ENCODE measurements at regions not wholly inside any gene's neighbourhood (a gene's known extent, or its start where the extent isn't known, plus 50 kb on each side); places are given as distances from the start of the nearest gene placed in this dataset.

DNA sequence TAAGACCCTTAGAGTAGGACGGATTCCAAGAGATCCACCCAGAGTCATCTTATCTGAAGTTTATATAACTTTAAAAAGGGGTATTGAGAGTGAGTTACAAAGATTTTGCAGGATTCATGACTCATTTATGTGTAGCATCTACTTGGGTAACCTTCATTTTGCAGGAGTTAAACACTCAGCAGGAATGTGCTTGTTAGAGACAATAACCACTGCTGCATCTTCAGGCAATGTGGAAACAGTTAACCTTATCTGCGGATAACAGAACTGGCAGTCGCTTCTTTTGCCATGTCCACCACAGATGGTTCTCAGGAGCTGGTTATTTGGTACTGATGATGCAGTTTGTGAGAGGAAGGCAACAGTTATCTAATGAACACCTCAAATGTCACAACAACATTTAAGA is 417.9 kb upstream of the DDI1 start:
- in situ Hi-C loops (cut with MboI; ENCODE audit: low pct_unique_long_range_greater_than_20kb, low sequenced_read_pairs), result no loop called here
- no peak for DNase-seq

DNA sequence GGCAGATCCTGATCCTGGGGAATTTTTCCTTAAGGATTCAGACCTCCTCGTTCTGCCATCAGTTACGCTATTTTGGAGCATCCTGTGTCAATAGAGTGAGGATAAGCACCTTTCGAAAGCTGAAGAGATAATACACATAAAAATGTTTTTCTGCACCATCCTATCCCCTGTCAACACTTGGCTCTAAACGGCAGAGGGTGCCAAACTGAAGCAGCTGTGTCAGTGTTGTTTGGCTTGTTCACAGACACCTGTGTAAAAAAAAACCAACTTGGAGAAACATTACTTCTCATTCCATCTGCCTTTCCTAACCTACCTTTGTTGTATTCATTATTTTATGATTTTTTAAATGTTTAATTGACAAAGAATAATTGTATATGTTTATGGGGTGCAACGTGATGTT is 417.0 kb upstream of the DDI1 start:
- in situ Hi-C loops (cut with MboI; ENCODE audit: low pct_unique_long_range_greater_than_20kb, low sequenced_read_pairs), result no loop called here
- DNase-seq, result no peak

DNA sequence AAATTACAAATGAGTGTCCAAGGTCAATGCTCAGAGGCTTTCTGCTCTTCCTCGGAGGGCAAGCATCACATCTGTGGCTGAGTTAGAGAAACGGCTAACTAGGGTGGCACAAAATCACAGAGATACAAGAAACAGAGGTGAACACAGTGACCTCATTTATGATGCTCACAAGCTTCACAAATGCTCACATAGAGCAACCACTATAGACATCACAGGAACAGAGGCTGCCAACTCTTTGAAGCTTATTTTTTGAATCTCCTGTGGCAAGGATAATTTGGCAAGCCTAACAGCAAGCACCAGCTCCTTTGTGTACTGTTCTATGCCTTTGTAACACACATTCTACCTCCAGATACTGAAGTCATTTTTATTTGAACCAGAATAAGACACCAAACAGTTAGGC is 416.5 kb upstream of the DDI1 start:
- DNase-seq, result no peak
- in situ Hi-C loops (cut with MboI; ENCODE audit: low pct_unique_long_range_greater_than_20kb, low sequenced_read_pairs), result no loop called here

DNA sequence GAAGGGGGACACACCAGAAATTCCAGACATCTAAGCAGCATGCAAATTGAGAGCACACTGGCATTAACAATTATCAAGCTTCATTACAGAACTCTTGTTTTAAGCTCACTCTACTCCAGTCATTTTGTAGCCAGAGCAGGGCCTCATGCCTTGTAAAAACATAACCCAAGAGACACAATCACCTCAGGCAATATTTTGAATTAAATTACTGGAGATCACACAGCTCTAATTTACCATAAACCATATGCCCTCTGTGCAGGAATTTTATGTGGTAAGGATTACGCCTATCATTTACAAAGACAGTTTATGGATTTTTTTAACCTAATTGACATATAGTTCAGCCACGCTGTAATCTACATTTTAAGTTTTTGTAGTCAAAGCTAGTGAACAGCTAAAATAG is 414.1 kb upstream of the DDI1 start:
- in situ Hi-C loops (cut with MboI; ENCODE audit: low pct_unique_long_range_greater_than_20kb, low sequenced_read_pairs), result no loop called here
- DNase-seq, result no peak

DNA sequence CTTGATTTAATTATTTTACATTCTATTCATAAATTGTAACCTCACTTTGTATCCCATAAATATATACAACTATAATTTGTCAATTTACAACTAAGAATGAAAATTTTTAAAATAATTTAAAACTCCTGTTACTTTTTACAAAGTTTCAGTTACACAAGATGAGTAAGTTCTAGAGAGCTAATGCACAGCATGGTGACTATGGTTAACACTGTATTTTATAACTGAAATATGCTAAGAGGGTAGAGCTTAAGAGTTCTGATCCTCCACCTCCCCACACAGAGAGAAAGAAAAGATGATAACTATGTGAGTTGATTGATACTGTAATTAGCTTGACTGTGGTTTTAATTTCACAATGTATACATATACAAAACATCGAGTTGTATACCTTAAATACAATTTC is 412.5 kb upstream of the DDI1 start:
- in situ Hi-C loops (cut with MboI; ENCODE audit: low pct_unique_long_range_greater_than_20kb, low sequenced_read_pairs), result no loop called here
- DNase-seq, result no peak

DNA sequence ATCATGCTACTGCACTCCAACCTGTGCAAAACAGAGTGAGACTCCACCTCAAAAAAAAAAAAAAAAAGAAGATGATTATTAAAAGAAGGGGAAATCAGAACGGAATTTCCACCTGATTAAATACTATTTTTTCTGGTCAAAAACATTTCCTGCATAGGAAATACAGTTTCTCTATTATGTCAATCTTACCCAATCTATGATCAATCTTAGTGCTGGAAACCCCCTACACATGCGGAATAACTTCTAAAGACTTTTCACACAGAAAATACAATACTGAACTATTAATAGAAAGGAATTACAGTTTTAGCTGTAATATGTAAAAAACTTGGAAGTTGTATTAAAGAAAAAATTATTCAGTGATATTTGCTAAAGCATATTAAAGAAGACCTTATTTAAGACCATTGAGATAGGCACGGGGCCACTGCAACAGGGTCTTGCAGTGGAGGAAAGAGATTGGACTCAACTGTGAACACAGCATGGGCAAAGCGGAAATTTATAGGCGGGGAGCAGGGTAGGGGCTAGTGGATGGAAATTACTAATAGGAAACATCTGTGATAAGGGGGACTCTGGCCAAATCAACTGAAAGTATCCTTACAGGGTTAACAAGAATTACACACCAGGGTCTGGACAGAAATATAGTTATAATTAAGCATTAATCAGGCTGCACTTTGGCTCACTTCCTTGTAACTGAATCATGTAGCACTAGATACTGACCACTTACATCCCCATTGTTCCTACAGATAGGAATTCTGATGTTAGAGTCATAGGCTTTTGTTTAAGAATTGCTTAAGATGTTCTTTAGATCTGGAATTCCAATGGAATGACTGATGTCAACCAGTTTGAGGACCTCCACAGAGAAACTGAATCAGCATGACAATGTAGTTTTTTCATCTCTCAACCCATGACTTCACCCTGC is 411.5 kb upstream of the DDI1 start:
- DNase-seq, result no peak
- in situ Hi-C loops (cut with MboI; ENCODE audit: low pct_unique_long_range_greater_than_20kb, low sequenced_read_pairs), result no loop called here

DNA sequence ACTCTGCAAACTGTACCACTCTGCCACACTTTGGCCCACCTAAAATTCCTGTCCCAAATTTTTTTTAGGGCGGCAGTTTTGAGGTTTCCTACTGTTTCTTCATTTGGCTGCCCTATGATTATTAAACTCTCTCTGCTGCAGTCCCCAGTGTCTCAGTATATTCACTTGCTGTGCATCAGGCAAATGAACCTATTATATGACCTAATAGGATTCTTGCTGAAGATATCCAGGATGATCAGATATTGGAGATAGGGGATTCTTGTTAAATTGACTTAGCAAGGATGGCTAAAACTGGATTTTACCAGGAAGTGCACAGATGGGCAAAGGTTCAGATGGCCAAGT is 410.8 kb upstream of the DDI1 start:
- in situ Hi-C loops (cut with MboI; ENCODE audit: low pct_unique_long_range_greater_than_20kb, low sequenced_read_pairs), result no loop called here
- DNase-seq, result no peak

DNA sequence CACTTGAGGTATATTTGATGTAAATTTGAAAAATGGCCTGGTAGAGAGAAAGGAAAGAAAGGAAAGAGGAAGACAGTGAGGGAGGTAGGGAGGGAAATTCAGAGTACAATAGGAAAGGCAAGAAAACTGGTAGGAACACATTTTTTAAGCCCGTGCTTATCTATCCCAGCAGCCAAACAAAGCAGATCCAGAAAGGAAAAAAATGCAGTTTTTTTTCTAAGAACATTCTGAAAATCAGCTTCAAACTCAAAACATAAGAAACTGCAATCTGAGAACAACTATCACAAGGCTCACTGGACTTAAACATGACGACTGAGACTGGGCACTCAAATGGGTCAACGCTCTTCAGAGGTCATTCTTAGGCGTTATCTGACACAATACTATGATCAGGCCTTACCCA is 408.3 kb upstream of the DDI1 start:
- in situ Hi-C loops (cut with MboI; ENCODE audit: low pct_unique_long_range_greater_than_20kb, low sequenced_read_pairs), result no loop called here
- no peak for DNase-seq

DNA sequence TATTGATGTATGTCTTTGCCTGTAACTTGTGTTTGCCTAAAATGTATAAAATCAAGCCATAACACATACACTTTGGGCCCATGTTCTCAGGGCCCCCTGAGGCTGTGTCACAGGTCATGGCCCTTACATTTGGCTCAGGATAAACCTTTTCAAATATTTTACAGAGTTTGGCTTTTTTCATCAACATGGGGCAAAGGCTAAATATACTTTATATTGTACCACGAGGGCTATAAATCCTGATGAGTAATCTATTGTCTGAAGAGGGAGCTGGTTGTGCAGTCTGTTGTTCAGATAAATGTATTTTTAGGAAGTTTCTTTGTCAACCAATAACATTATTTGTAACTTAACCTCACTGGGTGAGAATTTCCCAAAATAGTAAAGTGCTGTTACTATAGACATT is 404.6 kb upstream of the DDI1 start:
- in situ Hi-C loops (cut with MboI; ENCODE audit: low pct_unique_long_range_greater_than_20kb, low sequenced_read_pairs), result no loop called here
- DNase-seq, result no peak

DNA sequence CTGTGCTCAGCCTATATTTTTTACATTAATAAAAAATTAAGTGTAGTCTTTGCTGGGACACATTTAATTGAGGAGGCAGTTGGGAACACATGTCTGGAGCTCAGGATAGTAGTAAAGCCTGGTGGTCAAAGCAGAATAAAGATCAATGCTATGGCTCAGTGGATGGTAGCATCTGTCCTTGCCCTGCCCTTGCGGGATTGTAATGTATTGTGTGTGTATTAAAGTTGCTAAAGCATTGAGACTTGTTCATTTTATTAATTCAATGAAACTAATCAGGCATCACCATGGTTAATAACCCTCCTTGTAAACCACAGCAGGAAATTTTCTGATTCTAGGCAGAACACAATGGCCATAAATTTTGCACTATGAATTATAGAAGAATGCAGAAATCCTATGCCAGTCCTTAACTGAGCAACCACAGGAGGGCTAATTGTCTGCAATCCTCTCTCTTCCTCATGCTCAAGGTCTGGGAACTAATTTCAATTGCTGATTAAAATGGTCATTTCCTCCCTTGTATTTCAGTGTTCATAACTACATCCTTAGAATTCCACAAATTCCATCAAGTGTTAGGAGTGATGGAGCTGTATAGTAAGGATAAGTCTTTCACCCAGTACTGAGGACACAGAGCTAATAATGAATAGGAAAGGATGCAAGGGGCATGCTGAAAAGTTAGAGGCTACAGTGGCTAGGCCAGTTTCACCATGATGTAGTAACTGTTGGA is 403.2 kb upstream of the DDI1 start:
- no peak for DNase-seq
- in situ Hi-C loops (cut with MboI; ENCODE audit: low pct_unique_long_range_greater_than_20kb, low sequenced_read_pairs), result no loop called here

DNA sequence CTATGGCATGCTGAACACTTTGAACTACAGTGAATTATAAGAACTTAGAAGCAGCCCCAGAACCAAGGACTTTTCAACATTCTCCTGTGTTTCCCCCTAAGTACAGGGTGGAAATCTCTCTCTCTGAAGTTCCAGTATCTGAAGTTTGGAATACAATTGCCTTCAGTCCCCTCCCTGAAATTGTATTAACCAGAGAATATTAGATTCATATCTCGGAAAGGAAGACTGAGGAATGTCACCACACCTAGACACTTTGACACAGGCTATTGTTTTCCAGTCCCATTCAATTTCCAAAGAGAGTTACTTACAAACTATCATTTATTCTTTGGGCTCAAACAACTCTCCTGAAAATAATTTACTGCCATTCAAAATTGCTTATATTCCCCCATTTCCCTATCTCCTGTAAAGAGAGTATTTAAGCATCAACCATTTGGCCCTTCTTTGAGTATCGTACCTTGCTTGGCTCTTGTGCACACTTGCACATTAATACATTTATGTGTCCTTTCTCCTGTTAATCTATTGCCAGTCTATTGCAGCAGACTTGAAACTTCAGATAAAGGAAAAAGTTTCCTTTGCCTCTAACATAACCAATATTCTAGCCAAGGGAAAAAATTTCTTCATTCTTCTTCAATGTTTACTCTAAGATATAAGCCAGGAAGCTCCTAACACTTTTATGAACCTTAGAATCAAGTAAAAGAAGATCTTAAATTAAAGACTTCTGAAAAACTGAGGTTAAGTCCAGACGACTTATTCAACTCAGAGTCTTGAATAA is 402.4 kb upstream of the DDI1 start:
- DNase-seq, result no peak
- in situ Hi-C loops (cut with MboI; ENCODE audit: low pct_unique_long_range_greater_than_20kb, low sequenced_read_pairs), result no loop called here

DNA sequence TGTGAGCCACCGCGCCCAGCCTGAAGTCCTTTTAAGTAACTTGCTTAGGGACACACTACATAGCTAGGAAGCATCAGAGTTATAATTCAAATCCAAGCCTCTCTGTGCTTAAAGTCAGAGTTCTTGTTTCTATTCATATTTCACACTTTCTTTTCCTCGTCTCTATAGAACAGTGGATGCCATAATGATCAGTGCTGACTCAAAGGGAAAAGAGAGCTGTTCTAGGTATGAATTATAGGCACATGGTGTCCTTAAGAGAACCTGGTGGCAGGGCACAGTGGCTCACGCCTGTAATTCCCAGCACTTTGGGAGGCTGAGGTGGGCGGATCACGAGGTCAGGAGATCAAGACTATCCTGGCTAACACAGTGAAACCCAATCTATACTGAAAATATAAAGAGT is 400.2 kb upstream of the DDI1 start:
- in situ Hi-C loops (cut with MboI; ENCODE audit: low pct_unique_long_range_greater_than_20kb, low sequenced_read_pairs), result no loop called here
- no peak for DNase-seq

DNA sequence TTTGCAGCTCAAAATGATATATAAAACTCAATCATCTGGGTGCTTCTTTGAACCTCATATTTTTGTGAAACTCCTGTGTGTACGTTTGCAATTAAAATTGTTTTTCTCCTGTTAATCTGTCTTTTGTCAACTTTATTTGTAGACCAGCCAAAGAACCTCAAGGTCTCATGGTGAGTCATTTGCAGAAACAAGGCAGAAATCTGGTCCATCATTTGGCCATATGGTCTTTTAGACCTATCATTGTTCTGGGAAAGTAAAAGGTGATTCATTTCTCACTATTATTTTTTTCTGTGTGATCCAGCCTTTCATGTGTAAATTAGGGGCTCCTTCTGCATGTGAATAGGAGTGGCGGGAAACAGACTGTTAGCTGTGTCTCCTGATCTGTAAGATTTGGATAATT is 399.1 kb upstream of the DDI1 start:
- DNase-seq, result no peak

DNA sequence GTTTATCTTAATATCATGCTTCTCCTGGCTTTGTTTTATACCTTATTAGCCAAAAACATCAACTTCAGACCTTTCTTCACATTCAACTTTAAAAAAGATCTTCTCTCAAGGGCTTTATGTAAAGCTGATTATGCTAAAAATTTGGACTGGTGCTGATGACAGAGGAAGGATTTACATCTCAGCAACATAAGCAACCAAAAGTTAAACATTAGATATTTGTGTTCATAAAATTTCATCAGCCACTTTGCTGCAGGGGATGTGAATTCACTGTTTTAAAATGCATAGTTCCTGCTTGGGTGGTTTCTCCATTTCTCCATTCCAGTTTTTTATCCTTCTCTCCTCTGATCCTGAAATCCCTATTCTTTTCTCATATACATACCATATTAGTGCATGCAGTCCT is 398.6 kb upstream of the DDI1 start:
- in situ Hi-C loops (cut with MboI; ENCODE audit: low pct_unique_long_range_greater_than_20kb, low sequenced_read_pairs), result no loop called here
- no peak for DNase-seq

More for the DNA sequence above, 399.1 kb upstream of the DDI1 start:
- in situ Hi-C loops (cut with MboI; ENCODE audit: low pct_unique_long_range_greater_than_20kb, low sequenced_read_pairs), result no loop called here

DNA sequence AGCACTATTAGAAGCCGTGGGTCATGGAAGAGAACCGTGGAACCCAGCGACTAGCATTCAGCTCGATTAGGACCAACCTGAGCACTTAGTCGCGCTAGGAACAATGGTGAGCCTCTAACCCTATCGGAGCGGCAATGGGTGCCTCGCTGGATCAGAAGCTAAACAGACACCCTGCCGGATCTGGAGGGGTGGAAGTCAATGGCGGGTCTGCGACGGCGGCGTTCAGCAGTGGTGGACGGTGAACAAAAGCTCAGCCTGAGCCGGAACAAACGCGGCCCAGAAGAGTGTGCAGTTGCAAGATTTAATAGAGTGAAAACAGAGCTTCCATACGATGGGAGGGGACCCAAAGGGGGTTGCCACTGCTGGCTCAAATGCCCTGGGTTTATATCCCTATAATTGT is 391.8 kb upstream of the DDI1 start:
- in situ Hi-C loops (cut with MboI; ENCODE audit: low pct_unique_long_range_greater_than_20kb, low sequenced_read_pairs), result no loop called here
- no peak for DNase-seq

DNA sequence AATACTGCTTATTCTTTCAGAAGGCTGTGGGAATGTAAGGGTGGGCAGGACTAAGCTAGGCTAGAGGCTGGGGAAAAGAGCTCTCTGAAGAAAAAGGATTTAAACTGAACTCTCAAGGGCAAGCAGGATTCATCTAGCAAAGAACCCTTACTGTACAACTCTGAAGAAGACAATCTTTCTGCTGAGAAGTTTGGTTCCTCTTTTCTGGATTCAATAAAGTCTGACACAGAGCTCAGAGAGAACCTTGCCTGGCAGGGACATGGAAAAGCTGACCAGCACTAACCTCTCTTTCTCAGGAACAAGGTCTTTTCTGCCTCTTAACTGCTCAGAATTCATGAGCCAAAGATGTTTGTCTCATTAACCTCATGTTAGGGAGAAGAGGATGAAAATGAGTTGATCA is 388.4 kb upstream of the DDI1 start:
- peak; percentile 16 for DNase-seq
- in situ Hi-C loops (cut with MboI; ENCODE audit: low pct_unique_long_range_greater_than_20kb, low sequenced_read_pairs), result no loop called here

DNA sequence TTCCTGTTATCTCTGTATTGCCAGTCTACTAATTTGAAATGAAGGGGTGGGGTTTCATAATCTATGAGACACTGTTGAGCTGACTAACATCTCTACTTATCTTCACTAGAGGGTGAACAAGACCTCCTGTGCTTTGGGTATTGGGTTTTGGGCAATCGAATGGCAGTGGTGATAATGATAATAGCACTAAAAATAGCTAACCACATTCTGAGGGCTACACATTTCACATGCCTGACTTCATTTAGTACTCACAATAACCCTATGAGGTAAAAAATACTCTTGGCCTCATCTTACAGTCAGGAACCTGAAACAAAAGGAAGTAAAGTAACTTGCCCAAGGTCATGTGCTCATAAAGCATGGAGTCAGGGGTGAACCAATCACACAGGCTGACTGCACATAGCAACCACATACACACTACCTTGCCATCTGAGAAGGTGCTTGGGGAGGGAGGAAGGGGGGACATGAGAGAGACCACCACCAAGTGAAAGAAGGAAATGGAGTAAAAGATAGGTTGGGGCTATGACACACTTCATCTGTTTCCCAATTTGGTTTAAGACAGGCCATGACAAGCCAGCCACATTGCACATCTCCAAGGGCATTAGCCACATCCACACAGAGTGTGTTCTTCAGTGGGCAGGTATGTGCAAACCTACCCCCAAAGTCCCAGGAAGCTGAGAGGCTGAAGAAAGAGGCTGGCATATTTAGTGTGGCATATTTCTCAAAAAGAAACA is 387.6 kb upstream of the DDI1 start:
- DNase-seq, result peak; percentile 40
- in situ Hi-C loops (cut with MboI; ENCODE audit: low pct_unique_long_range_greater_than_20kb, low sequenced_read_pairs), result no loop called here

DNA sequence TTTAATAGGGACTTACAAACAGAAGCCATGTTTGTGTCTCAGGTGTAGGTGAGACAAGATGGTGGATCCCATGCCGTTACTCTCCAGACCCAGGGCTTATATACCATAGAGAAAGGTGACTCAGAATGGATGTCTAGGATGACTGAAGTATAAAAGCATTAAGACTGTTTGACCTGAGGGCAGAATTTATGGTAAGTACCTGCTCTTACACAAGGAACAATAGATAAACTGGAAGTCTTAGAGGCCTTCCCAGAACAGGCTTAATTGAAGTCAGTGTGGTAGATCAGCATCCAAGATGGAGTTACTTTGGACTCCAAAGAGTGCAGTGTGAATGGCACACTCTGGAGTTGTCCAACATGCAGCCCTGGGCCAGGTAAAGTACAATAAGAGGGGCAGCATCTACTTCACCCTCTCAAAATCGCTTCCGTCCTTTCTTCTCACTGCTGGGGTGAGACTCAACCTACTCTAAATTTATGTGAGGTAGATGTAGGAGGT is 387.0 kb upstream of the DDI1 start:
- no peak for DNase-seq
- in situ Hi-C loops (cut with MboI; ENCODE audit: low pct_unique_long_range_greater_than_20kb, low sequenced_read_pairs), result no loop called here

DNA sequence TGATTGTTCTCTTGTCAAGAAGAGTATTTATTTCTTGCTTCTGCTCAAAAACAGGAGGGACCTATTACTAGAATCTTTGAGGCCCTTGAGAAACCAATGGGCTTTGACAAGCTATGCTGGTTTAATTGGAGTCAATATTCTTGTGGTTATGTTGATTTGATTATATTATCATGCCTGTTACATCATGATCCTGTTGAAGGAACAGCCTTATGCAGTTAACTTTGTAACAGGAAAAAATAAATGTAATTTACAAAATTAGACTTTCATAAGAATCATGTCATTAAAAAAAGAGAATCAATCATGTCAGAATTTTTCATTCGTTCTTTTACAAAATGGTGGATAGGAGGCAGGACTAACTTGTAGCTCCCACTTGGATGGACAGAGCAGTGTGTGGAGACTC is 386.1 kb upstream of the DDI1 start:
- in situ Hi-C loops (cut with MboI; ENCODE audit: low pct_unique_long_range_greater_than_20kb, low sequenced_read_pairs), result no loop called here
- no peak for DNase-seq
